Limb (tissue), 2 donors: ENCODE measurements at regions not wholly inside any gene's neighbourhood (a gene's known extent, or its start where the extent isn't known, plus 50 kb on each side); places are given as distances from the start of the nearest gene placed in this dataset.
"Not testable (repeated sequence)": the region's sequence is repeated elsewhere in the genome, so short reads cannot be mapped to it uniquely, and the experiment has no call there.

ENCODE experiments used
- DNase-seq, 2 donors: peaks; one replicate each; pipeline ENCODE4 v3.0.0-alpha.2; 2016; ENCODE audit errors: extremely low spot score in 2 of 2

DNA sequence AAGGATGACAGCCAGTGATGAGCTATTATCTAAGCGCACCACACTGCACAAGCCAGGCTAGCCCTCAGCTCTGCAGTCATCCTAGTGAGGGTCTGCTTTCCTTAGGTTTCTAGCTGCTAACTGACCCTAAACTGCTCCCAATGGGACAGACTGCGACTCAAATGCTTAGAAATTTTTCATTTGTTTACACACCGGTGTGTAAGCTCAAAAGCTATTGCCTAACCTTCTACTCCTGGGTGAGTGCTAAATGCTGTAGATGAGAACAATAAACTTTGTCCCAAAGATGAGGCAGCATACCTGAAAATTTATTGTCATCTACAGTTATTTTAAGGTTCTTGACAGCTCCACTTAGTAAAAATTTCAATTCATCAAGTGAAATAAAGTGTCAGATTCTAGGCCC is 311.4 kb downstream of the TMEM167A start:
- DNase-seq = no peak

DNA sequence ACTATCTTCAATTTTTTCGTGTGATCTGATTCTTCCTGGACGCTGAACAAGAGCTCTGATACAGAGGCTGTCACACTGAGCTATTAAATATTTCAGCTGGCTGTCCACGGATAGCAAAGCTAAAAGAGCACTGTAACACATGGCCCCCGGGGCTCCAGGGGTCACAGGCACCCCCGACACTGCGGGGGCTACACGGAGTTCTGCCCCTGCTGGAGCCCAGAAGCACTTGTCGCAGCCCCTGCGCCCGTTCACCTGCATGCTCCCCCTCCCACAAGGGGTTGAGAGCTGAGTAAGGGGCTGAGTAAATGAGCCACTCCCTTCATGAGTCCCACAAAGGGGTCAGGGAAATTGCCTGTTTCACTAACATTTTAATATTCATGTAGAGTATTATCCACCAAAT is 316.3 kb downstream of the TMEM167A start:
- DNase-seq = no peak

DNA sequence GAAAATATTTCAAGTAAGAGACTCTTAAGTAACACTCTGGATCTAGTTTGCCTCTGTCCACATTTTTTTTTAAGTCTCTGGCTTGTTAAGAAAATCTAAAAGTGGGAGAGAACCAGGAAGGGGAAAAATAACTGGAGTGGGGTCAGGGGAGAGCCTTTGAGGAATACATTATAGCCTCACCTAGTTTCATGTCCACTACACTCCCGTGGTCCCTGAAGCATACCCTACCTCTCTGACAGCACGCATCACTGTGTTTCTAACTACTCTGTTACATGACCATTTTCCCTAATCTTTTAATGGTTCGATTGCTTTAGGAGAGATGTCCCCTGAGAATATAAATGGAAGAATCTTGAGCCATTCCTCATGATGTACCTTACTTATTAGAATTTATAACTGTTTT is 318.3 kb downstream of the TMEM167A start:
- DNase-seq = no peak

DNA sequence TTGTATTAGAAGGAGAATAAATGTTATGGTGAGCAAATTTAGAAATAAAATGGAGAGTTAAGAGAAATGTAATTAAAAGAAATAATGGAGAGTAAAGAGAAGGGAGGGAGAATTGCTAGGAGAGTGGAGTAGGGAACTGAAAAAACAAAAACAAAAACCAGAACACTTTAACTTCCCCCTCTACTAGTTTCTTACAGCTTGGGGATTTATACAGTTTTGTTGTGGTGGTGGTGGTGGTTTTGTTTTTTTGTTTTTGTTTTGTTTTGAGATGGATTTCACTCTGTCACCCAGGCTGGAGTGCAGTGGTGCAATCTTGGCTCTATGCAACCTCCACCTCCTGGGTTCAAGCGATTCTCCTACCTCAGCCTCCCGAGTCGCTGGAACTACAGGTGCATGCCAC is 322.4 kb downstream of the TMEM167A start:
- no peak for DNase-seq

DNA sequence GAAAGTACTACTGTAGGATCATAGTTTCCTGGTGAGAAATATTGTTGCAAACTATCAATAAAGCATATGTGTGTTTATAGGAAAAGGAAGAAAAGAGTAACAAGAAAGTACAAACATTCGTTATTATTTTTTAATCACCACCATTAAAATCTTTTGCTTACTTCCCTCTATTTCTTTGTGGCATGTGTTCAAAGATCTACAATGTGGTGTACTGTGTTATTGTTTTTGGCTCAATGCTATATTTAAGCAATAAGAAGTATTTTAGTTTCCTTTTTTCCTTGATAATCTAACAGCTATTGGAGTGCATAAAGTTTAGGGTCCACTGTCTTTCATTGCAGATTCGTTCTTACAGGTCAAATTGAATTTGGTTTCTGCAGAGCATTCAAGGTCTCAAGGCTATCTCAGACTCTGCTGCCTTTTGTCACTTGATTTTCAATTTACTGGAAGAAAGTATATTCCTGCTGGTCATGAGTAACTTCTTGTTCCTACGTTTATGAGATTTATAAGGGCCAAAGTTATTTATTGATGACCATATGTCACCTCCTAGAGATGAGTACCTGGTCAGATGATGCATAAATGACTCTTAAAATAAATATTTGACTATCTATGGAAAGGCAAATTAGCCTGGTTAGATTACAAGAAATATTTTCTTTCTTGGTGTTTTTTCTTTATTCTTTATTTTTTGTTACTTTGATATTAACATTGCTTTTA is 323.0 kb downstream of the TMEM167A start:
- DNase-seq = no peak

DNA sequence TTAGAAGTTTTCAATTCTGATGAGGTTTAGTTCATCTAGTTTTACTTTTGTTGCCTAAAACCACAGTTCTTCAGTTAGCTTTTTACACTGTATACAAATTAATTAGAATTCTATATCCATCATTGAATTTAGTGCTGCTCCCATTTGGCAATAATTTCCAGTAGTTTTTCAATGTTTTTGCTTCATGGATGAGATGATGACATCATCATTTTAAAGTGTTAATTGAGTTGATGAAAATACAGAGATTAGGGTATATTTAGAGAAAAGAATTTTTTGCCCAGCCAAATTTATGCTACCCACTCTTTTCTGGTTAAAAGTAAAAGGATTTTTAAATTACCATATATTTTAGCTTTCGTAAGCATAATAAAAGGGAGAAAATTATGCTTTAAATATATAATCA is 323.8 kb downstream of the TMEM167A start:
- no peak for DNase-seq

DNA sequence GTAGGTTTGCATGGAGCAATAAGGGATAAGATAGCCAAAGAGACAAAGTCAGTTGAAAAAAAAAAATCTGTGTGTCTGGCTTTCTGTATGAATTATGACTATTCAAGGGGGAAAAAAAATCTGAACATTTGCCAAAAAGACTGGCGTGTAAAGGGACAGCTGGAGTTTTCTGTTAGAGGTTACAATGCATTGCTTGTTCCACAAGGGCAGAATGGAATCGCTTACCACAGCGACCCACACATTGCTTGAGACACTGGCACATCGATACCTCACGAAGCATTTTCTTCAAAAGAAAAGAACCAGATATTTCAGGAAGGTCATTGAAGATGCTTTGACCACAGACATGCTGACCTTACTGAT is 327.8 kb downstream of the TMEM167A start:
- DNase-seq = peak in 1 of 2 donors; percentile 78

DNA sequence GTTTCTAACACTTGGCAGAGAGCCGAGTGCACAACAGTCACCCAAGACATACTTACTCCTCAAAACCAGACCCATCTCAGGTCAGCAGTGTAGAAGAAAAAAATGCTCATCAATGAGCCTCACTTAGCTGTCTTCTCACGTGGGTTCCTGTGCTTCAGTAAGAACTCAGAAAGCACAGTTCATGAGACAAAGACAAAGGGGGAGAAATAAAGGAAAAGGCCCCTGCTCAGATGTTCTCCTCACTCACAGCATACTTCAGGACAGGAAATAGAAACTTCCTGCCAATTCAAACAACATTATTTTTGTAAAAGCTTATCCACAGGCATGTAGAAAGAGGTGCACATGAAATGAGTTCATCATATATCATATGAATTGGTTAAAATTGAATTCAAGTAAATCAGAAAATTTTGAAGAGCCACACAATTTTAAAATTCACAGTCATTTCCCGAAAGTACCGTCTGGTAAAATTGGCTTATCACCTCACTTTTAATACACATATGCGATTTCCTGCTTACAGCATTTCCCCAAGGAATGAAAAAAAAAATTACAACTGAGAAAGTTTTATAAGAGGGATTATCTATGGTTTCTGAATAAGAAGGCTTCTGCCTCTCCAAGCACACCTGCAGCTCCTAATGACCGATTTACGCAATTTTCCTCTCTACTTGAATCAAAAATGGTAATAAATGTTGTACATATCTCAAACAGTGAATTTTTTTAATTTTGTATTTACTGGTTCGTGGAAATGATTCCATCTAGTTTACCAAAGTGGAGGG is 328.3 kb downstream of the TMEM167A start:
- DNase-seq = no peak

DNA sequence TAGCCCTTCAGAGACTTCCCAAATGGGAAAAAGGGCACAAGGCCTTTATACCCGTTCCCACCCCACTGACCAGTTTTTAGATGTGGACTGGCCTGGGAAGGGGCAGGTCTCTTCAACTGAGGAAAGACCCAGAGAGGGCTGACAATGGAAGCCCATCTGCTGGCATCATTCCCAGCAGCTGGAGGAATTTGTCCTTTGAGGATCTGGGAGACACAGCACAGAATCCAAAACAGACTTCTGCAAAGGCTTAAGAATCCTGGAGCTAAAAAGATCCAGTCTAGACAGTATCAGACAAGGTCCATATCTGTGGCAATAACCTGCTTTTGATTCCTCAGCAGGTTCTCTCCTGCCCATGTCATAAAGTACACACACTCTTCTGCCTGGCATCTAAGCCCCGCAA is 329.2 kb downstream of the TMEM167A start:
- DNase-seq = no peak

DNA sequence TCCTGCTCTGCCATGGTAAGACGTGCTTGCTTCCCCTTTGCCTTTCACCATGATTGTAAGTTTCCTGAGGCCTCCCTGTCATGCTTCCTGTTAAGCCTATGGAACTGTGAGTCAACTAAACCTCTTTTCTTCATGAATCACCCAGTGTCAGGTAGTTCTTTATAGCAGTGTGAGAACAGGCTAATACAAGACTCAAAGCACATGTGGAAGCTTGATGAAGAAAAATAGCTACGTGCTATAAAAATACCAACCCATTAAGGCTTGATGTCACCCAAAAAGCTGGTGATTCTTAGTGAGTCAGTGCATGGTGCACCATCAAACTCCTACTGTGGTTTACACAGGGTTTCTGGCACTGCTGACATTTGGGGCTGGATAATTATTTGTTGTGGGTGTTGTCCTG is 332.2 kb downstream of the TMEM167A start:
- DNase-seq = no peak

DNA sequence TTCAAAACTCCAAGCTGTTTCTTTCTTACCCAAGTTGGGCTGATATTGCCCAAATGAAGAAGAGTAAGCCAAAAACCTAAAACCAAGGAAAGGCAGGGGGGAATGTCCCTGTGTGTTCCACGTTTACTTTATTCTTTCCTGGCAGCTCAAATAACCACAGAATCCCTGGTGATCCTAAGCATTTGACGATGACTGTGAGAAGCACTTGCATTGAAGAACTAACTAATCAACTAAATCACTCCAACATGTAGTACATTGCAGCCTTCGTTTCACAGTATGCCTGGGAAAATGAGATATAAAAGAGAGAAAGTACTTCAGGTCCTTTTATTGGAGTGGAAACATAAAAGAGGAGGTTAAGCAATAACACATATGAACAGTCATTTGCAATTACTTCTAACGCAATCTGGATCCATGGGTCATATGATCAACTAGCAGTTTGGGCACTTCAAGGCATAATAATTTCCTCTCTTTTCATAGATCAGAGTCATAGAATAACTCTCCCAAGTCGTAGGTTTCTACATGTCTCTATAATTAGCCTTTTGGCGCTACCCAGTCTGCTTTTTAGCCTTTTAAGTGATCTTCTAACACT is 338.4 kb downstream of the TMEM167A start:
- no peak for DNase-seq

DNA sequence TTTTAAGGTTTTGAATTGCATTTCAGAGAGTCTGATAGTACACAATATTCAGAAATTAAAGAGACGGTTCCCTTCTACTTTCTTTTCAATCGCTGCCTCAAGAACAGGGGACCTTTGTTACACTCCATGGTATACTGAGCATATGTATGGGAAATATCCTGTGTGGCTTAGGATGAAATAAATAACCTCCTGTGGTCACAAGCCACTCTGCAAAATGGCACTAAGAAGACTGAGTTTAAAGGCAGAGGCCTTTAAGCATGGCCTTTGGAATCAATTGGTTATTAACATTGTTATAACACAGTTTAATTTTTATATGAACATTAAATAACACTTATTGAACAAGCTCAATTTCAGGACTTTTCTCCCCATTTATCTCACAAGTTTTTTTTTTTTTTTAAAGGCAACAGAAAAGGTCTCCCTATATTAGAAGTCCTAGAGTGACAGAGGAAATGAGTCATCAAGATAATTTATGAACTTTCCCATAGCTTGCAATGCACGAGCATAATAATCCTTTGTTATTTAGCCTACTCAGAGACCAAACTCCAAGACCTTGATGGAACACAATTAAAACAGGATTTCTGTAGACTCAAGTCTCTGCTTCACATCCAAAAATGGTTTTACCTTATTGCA is 341.9 kb downstream of the TMEM167A start:
- DNase-seq = no peak

DNA sequence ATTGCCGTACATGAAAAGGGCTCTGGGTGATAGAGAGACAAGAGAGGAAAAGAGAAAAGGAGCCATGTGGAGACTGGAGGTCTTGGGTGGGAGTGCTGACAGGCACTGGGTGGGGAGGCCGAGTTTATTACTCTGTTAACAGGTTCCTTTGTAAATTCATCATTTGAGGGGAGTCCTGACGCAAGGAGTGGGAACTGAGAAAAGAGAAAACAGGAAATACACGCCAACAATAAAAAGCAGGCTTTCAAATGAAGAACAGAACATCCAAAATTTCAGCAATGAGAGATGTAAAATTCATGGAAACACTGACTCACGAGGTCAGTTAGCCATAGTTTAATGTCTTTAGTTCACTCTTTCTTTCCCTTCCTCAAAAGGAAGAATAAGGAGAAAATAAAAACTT is 342.8 kb downstream of the TMEM167A start:
- DNase-seq = no peak

DNA sequence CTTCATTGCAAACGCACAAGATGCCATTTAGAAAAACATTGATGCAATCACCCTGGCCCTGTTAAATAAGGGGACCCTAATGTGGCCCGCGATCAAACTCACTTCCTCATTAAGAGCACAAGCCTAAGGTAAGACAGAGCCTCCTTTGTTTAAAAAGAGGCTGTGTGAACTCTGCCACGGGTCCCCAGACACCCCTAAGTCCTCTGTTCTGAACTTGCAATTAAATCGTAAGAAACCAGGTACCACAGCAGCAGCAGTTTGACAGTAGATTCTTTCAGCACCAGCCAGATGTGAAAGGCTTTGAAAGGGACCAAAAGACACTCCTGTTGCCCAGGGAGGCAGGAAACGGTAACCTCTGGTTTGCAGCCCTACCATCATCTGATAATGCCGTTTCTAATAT is 346.3 kb downstream of the TMEM167A start:
- no peak for DNase-seq

DNA sequence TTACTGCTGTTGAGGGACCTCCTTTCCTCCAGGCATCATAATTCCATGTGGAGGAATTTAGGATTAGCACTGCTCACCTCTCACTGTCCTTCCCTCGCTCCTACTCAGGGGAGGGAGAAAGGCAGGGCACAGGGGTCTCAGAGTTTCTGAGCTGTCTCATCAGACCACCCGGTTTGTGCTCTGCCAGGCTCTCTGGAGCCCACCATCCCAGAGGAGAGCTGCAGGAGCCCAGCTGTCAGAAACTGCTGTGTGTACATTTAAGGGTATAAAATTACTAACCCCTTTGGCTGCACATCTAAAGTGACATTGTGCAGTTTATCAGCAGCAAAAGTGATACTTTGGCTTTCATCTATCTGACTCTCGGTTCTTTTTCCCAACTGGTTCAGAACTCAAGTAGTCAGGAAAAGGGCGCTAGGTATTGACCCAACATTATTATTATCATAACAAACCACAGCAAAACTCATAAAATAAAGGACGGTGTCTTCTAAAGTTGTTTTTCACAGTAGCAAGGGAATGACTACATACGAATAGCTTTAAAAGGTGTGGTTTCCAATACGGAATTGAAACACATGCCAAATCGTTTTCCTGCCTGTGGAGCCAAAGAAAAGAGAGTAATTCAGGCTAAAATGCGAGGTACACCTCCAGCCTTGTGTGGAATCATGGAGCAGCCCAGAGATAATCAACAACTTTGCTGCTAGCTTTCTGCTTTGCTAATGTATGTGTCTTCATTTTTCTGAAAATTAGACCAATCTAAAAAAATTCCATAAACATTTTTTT is 348.1 kb downstream of the TMEM167A start:
- DNase-seq = peak in 1 of 2 donors; percentile 47

DNA sequence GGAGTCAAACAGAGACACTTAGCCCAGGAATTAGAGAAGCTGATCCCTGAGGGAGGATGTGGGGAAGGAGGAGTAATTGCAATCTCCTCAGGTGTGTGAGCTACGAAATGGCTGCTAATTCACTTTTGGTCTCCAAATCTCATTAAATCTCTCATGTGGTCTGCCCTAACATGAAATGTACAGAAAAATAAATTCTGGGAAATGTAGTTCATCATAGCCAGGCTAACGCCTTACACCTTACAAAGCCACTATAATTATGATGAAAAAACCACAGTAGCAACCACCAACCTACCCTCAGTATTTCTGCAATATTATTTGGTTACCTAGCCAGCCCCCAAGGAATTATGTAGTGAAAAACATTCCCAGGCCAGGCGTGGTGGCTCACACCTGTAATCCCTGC is 354.0 kb downstream of the TMEM167A start:
- no peak for DNase-seq

DNA sequence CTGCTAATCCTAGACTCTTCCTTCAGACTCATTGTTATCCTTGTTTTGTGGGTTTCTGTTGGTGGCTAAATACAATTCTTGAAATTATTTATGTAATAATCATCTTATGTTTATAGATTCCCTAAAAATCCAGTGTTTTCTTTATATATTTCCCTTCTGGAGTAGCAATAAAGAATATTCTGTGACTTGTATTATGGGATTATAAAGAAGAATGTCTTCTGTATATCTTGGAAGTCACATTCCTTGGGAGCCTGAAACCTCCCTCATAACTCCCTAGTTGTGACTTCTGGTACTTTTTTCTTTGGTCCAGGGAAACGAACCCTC is 356.1 kb downstream of the TMEM167A start:
- no peak for DNase-seq

DNA sequence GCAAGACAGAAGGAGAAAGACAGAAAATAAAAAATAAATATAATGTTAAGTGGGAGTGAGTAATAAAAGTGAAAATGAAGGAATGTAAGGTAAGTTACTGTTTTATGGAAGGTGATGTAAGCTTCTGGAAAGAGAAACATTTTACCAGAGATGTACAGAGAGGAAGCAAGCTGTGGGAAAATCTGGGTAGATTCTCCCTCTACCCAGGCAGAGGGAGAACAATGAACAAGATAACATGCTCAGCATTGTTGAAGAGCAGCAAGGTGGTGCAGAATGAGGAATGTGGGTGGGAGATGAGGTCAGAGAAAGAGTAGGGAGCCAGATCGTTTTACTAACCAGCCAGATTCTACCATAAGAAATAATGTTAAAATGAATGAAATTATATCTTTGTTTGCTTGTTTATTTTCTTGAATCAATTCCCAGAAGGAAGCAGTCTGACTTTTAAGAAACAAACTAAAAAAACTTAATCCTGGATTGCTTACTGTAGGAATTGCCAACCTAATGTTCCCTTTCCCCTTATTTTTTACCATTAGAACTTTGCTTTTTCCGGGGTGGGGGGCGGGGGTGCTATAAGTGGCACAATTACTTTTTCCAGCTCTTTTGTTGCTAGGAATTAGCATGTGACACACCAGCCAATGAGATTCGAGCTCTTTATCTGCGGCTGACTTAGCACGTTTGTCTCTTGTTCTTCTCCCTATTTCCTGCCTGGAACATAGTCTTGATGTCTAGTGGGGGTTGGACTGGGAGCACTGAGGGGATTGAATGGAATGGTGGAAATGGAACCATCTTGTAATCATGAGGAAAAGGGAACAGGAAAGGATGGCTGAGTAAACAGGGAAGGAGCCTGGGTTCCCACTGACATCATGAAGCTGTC is 356.7 kb downstream of the TMEM167A start:
- no peak for DNase-seq

DNA sequence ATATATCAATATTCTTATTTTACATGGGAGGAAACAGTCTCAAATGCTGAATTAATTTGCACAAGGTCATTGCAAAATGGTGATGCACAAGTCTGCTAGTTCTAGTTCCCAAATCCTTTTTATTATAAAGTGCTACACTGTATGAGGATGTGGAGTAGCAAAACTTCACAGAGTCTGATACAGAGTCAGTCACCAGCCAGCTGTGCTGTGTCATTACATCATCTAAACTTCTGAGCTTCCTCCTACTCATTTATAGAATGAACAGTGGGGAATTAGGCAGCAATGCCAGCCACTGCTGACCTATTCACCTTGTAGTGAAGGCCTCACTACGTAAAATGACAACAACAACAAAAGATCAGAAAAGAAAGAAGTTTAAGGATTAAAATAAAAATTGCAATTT is 357.8 kb downstream of the TMEM167A start:
- peak in 1 of 2 donors; percentile 42 for DNase-seq

DNA sequence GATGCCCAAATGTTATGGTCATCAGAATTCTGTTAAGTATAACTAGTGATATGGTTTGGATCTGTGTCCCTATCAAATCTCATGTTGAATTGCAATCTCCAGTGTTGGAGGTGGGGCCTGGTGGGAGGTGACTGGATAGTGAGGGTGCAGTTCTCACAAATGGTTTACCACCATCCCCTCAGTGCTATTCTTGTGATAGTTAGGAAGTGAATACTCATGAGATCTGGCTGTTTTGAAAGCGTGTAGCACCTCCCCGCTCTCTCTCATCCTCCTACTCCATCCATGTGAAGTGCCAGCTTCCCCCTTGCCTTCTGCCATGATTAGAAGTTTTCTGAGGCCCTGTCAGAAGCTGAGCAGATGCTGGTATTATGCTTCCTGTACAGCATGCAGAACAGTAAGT is 359.5 kb downstream of the TMEM167A start:
- no peak for DNase-seq

DNA sequence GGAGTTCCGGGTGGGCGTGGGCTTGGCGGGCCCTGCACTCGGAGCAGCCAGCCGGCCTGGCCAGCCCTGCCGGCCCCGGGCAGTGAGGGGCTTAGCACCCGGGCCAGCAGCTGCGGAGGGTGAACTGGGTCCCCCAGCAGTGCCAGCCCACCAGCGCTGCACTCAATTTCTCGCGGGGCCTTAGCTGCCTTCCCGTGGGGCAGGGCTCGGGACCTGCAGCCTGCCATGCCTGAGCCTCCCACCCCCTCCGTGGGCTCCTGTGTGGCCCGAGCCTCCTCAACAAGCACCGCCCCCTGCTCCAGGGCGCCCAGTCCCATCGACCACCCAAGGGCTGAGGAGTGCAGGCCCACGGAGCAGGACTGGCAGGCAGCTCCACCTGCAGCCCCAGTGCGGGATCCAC is 362.5 kb downstream of the TMEM167A start:
- not testable (repeated sequence) for DNase-seq
